H1 (cell line): ENCODE measurements at regions not wholly inside any gene's neighbourhood (a gene's known extent, or its start where the extent isn't known, plus 50 kb on each side); places are given as distances from the start of the nearest gene placed in this dataset.

ENCODE experiments used
- CTCF ChIA-PET: fragments of 300-600 bp; sonication (Branson Sonifier 250); formaldehyde crosslinking; loops from one replicate; lab custom pipeline; 2021; ENCODE audit not compliant: partially characterized antibody; lab: Charles Lee
- POLR2A ChIA-PET: fragments of 300-600 bp; sonication (Branson Sonifier 250); formaldehyde crosslinking; loops from one replicate; lab custom pipeline; 2021; ENCODE audit warnings: inconsistent platforms; ENCODE audit not compliant: partially characterized antibody; lab: Charles Lee
- DNase-seq, 2 experiments: peaks; one replicate each; pipeline versions ENCODE4 v3.0.0 to v3.0.0-alpha.2; 2010 to 2022; ENCODE audit warnings: low spot score in 2 of 2, low read depth in 1 of 2, mixed read lengths in 1 of 2
- FAIRE-seq: peaks from 2 replicates; lab custom pipeline; 2011; peaks lifted over from hg19 to GRCh38; lab: Jason Lieb, UNC
- H2AFZ ChIP-seq: 2 replicates; pipeline ENCODE4 v1.8.1; 2012; ENCODE audit warnings: low read length, inconsistent platforms
- H2AK5ac ChIP-seq: 2 replicates; pipeline ENCODE4 v1.6.1; 2013; ENCODE audit warnings: low read depth, low read length
- H2BK120ac ChIP-seq: replicated peaks from 2 replicates; pipeline ENCODE3; 2013; ENCODE audit warnings: low read depth, low read length, inconsistent platforms
- H2BK12ac ChIP-seq: 2 replicates; pipeline ENCODE4 v1.6.1; 2013; ENCODE audit warnings: low read depth, low read length
- H2BK15ac ChIP-seq: 2 replicates; pipeline ENCODE4 v1.6.1; 2013; ENCODE audit warnings: low read length
- H2BK20ac ChIP-seq: 2 replicates; pipeline ENCODE4 v1.6.1; 2013; ENCODE audit warnings: low read length
- H2BK5ac ChIP-seq: 2 replicates; pipeline ENCODE4 v1.6.1; 2013; ENCODE audit warnings: low read depth, low read length
- H3K14ac ChIP-seq: 2 replicates; pipeline ENCODE4 v1.6.1; 2013; ENCODE audit warnings: inconsistent platforms; ENCODE audit not compliant: insufficient read length
- H3K18ac ChIP-seq: 2 replicates; pipeline ENCODE4 v1.6.1; 2013; ENCODE audit warnings: low read length; ENCODE audit errors: extremely low read depth
- H3K23ac ChIP-seq: 2 replicates; pipeline ENCODE4 v1.6.1; 2013; ENCODE audit warnings: inconsistent platforms; ENCODE audit not compliant: insufficient read length
- H3K23me2 ChIP-seq: 2 replicates; pipeline ENCODE4 v1.6.1; 2013; ENCODE audit warnings: low read depth, low read length
- H3K27ac ChIP-seq: 2 replicates; pipeline ENCODE4 v1.6.1; 2011; ENCODE audit warnings: low read depth, low read length, inconsistent platforms
- H3K27me3 ChIP-seq, 4 experiments: replicated peaks in 1 of 4; 1 replicate in 1 of 4; 2 replicates in 3 of 4; pipeline versions ENCODE4 v1.6.1 to v1.8.1; 2011 to 2013; ENCODE audit warnings: low read length in 3 of 4, mild to moderate bottlenecking in 3 of 4, inconsistent platforms in 2 of 4, mixed read lengths in 2 of 4, moderate library complexity in 1 of 4; ENCODE audit not compliant: control insufficient read depth in 3 of 4, insufficient read depth in 3 of 4; ENCODE audit errors: extremely low read depth in 1 of 4
- H3K36me3 ChIP-seq, 4 experiments: 2 replicates each; pipeline versions ENCODE4 v1.6.1 to v1.8.1; 2011 to 2013; ENCODE audit warnings: mild to moderate bottlenecking in 4 of 4, low read length in 3 of 4, moderate library complexity in 2 of 4, control low read depth in 1 of 4, inconsistent platforms in 1 of 4; ENCODE audit not compliant: insufficient read depth in 4 of 4, control insufficient read depth in 2 of 4
- H3K4ac ChIP-seq: replicated peaks from 2 replicates; pipeline ENCODE3; 2013; ENCODE audit warnings: low read length, low read depth, mixed read lengths, inconsistent platforms; ENCODE audit not compliant: insufficient read length
- H3K4me1 ChIP-seq, 4 experiments: replicated peaks in 1 of 4; 1 replicate in 1 of 4; 2 replicates in 3 of 4; pipeline versions ENCODE4 v1.6.1 to v1.8.1; 2011 to 2013; ENCODE audit warnings: low read length in 3 of 4, inconsistent platforms in 2 of 4, mixed read lengths in 1 of 4; ENCODE audit not compliant: insufficient read depth in 4 of 4, control insufficient read depth in 3 of 4
- H3K4me2 ChIP-seq, 2 experiments: 2 replicates each; pipeline versions ENCODE4 v1.6.1 to v1.8.1; 2011 to 2013; ENCODE audit warnings: low read depth in 2 of 2, low read length in 2 of 2, control low read depth in 1 of 2, inconsistent platforms in 1 of 2, mild to moderate bottlenecking in 1 of 2; ENCODE audit not compliant: insufficient read depth in 1 of 2
- H3K4me3 ChIP-seq, 4 experiments: fragments of 200-600, 300-600 bp in 1 of 4; sonication (generic), shearing (Covaris generic), sonication (Bioruptor Twin) in 1 of 4; 2 replicates each; pipeline versions ENCODE4 v1.5.1 to v1.8.1; 2011 to 2016; ENCODE audit warnings: low read length in 4 of 4, low read depth in 3 of 4, control low read depth in 2 of 4, inconsistent platforms in 2 of 4, mild to moderate bottlenecking in 2 of 4, mixed read lengths in 1 of 4, moderate library complexity in 1 of 4; ENCODE audit not compliant: insufficient read depth in 2 of 4; ENCODE audit errors: extremely low read depth in 1 of 4
- H3K56ac ChIP-seq: replicated peaks from 2 replicates; pipeline ENCODE3; 2013; ENCODE audit warnings: low read depth, mild to moderate bottlenecking, mixed read lengths, low read length, inconsistent platforms; ENCODE audit not compliant: insufficient read length
- H3K79me1 ChIP-seq: 2 replicates; pipeline ENCODE4 v1.6.1; 2013; ENCODE audit warnings: low read depth, low read length, control low read depth
- H3K79me2 ChIP-seq, 2 experiments: 2 replicates each; pipeline versions ENCODE4 v1.6.1 to v1.8.1; 2012 to 2013; ENCODE audit warnings: low read length in 2 of 2, mild to moderate bottlenecking in 2 of 2, inconsistent platforms in 1 of 2; ENCODE audit not compliant: insufficient read depth in 2 of 2, control insufficient read depth in 1 of 2
- H3K9ac ChIP-seq, 4 experiments: replicated peaks in 1 of 4; 1 replicate in 1 of 4; 2 replicates in 3 of 4; pipeline versions ENCODE4 v1.6.1 to v1.8.1; 2011 to 2013; ENCODE audit warnings: low read depth in 3 of 4, low read length in 3 of 4, control low read depth in 2 of 4, mild to moderate bottlenecking in 2 of 4, moderate library complexity in 2 of 4, inconsistent platforms in 1 of 4; ENCODE audit errors: extremely low read depth in 1 of 4
- H3K9me3 ChIP-seq, 2 experiments: 2 replicates each; pipeline versions ENCODE4 v1.6.1 to v1.8.1; 2012 to 2013; ENCODE audit warnings: mild to moderate bottlenecking in 2 of 2, moderate library complexity in 2 of 2, control low read depth in 1 of 2, inconsistent platforms in 1 of 2, low read depth in 1 of 2, low read length in 1 of 2, mixed read lengths in 1 of 2; ENCODE audit not compliant: insufficient read depth in 2 of 2
- H4K20me1 ChIP-seq, 2 experiments: replicated peaks in 1 of 2; 2 replicates each; pipeline versions ENCODE3 to v1.8.1; 2011 to 2013; ENCODE audit warnings: inconsistent platforms in 2 of 2, low read length in 2 of 2, mild to moderate bottlenecking in 1 of 2; ENCODE audit not compliant: insufficient read depth in 2 of 2, control insufficient read depth in 1 of 2
- H4K5ac ChIP-seq: 2 replicates; pipeline ENCODE4 v1.6.1; 2013; ENCODE audit warnings: low read length, low read depth, mixed read lengths, inconsistent platforms; ENCODE audit not compliant: insufficient read length
- H4K8ac ChIP-seq: 2 replicates; pipeline ENCODE4 v1.8.0; 2013; ENCODE audit warnings: mild to moderate bottlenecking, moderate library complexity, low read length, inconsistent platforms; ENCODE audit not compliant: insufficient read depth; ENCODE audit errors: extremely low read depth
- H4K91ac ChIP-seq: replicated peaks from 2 replicates; pipeline ENCODE3; 2013; ENCODE audit warnings: low read length, mixed read lengths, inconsistent platforms; ENCODE audit not compliant: insufficient read length
- BACH1 ChIP-seq: IDR thresholded peaks from 2 replicates; pipeline ENCODE4 v1.6.1; 2012; ENCODE audit warnings: low read length, improper control_type of control experiment
- CEBPB ChIP-seq: IDR thresholded peaks from 2 replicates; pipeline ENCODE4 v1.6.1; 2012; ENCODE audit warnings: low read depth, low read length
- CHD2 ChIP-seq: IDR thresholded peaks from 2 replicates; pipeline ENCODE4 v1.6.1; 2012; ENCODE audit warnings: low read length, improper control_type of control experiment
- GABPA ChIP-seq: IDR thresholded peaks from 2 replicates; pipeline ENCODE4 v1.6.1; 2011; ENCODE audit warnings: mild to moderate bottlenecking, low read length, moderate library complexity, borderline replicate concordance; ENCODE audit not compliant: insufficient read depth
- GTF2F1 ChIP-seq: IDR thresholded peaks from 2 replicates; pipeline ENCODE4 v1.6.1; 2012; ENCODE audit warnings: low read depth, low read length, improper control_type of control experiment, borderline replicate concordance
- KDM5A ChIP-seq: fragments of 200-600 bp; IDR thresholded peaks from 2 replicates; pipeline ENCODE4 v1.7.1; 2012; ENCODE audit warnings: mild to moderate bottlenecking, low read length, inconsistent platforms, mixed read lengths
- MAX ChIP-seq: IDR thresholded peaks from 2 replicates; pipeline ENCODE4 v1.6.1; 2012; ENCODE audit warnings: inconsistent platforms
- NRF1 ChIP-seq: IDR thresholded peaks from 2 replicates; pipeline ENCODE4 v1.6.1; 2011; ENCODE audit warnings: mild to moderate bottlenecking, low read depth, low read length, improper control_type of control experiment
- POLR2A ChIP-seq, 2 experiments: IDR thresholded peaks; 1 replicate in 1 of 2; 2 replicates in 1 of 2; pipeline ENCODE4 v1.6.1; 2011; ENCODE audit warnings: low read depth in 2 of 2, low read length in 2 of 2, mild to moderate bottlenecking in 2 of 2; ENCODE audit errors: control extremely low read depth in 1 of 2
- TCF12 ChIP-seq: IDR thresholded peaks from 2 replicates; pipeline ENCODE4 v1.6.1; 2011; ENCODE audit warnings: low read depth, mild to moderate bottlenecking, low read length
- TEAD4 ChIP-seq: IDR thresholded peaks from 2 replicates; pipeline ENCODE4 v1.6.1; 2012; ENCODE audit warnings: low read depth, low read length, inconsistent platforms, mixed read lengths
- USF2 ChIP-seq: IDR thresholded peaks from 2 replicates; pipeline ENCODE4 v1.6.1; 2011; ENCODE audit warnings: low read length, improper control_type of control experiment
- ZNF274 ChIP-seq: IDR thresholded peaks from 2 replicates; pipeline ENCODE4 v1.7.0; 2012; ENCODE audit warnings: low read length, borderline replicate concordance; ENCODE audit errors: extremely low read depth
- WGBS, 2 experiments: shearing (Covaris generic) in 1 of 2; methylation state at CpG; one replicate each; pipeline versions ENCODE4 v1.1.6 to v1.1.7; 2013 to 2015; ENCODE audit warnings: low lambda C conversion rate in 2 of 2, mixed read lengths in 2 of 2, inconsistent platforms in 1 of 2, low coverage in 1 of 2, missing lambda C conversion rate in 1 of 2; ENCODE audit not compliant: insufficient replicate concordance in 2 of 2, insufficient coverage in 1 of 2, insufficient read length in 1 of 2; ENCODE audit errors: extremely low coverage in 1 of 2, missing lambda C conversion rate in 1 of 2; 5-methylcytosine and 5-hydroxymethylcytosine counted together

- no peaks in the 10 kb centered on the region for H3K27me3 ChIP-seq
- H3K56ac ChIP-seq = no peak overlapping the region
- no peak overlapping the region for H3K4me3 ChIP-seq
- H2BK15ac ChIP-seq = no peak overlapping the region
- H2BK5ac ChIP-seq = no peak overlapping the region
- H3K79me1 ChIP-seq = no peaks in the 10 kb centered on the region
- no peak overlapping the region for H2BK12ac ChIP-seq
- H3K14ac ChIP-seq = no peak overlapping the region
- H3K4ac ChIP-seq = no peak overlapping the region
- POLR2A ChIA-PET = no interaction called here
- H3K27ac ChIP-seq = no peak overlapping the region
- 86% methylated on average over 4 of the region's 4 CpGs; no CpG with 5 or more reads in 1 of the 2 experiments for WGBS, 2 experiments
- no peaks in the 10 kb centered on the region; the same call in 1 of the 2 replicates for H3K23me2 ChIP-seq
- H2BK120ac ChIP-seq = no peak overlapping the region
- no peaks in the 10 kb centered on the region for H3K79me2 ChIP-seq
- CTCF ChIA-PET = interaction anchor here (1.0 to 1.2 kb wide), 3 partner anchors 8 to 26 kb away, joined by 4 read pairs; no protein-coding TSS in a partner anchor
- H3K36me3 ChIP-seq = peaks cover 0 to 3% (median 0%) of the 10 kb centered on the region in 4 experiments; a peak in 1 of 8 replicates
- H3K18ac ChIP-seq = no peak overlapping the region
- no peak overlapping the region for H3K23ac ChIP-seq
- H4K91ac ChIP-seq = no peak overlapping the region
- H3K9me3 ChIP-seq = peaks cover 7 to 11% of the 10 kb centered on the region in 2 experiments
- no peak overlapping the region for H4K8ac ChIP-seq
- H2BK20ac ChIP-seq = no peak overlapping the region
- H4K5ac ChIP-seq = no peak overlapping the region
- no peak overlapping the region for H3K9ac ChIP-seq
- no peaks in the 10 kb centered on the region for H4K20me1 ChIP-seq
- H2AFZ ChIP-seq = no peak overlapping the region
- no peak overlapping the region for H2AK5ac ChIP-seq
- H3K4me1 ChIP-seq = no peaks in the 10 kb centered on the region
- no peak for FAIRE-seq
- no peak for DNase-seq
- H3K4me2 ChIP-seq = no peak overlapping the region
- TF ChIP-seq GABPA = no peak
- no peak for TF ChIP-seq POLR2A (IDR thresholded peaks at IDR 0.05; ENCODE audit: control extremely low read depth in 1 of 2, low read depth in 2 of 2, low read length in 2 of 2)
- TF ChIP-seq KDM5A = no peak
- TF ChIP-seq MAX = no peak
- no peak for TF ChIP-seq GTF2F1
- TF ChIP-seq TCF12 = no peak
- TF ChIP-seq TEAD4 = no peak
- no peak for TF ChIP-seq ZNF274
- no peak for TF ChIP-seq USF2
- TF ChIP-seq CHD2 = no peak
- no peak for TF ChIP-seq NRF1
- no peak for TF ChIP-seq BACH1
- no peak for TF ChIP-seq CEBPB
Measured at GRCh38 chr1:185654199-185654951, 79.8 kb upstream of the HMCN1 start.
